Lung (tissue), 11 donors: ENCODE measurements at regions not wholly inside any gene's neighbourhood (a gene's known extent, or its start where the extent isn't known, plus 50 kb on each side); places are given as distances from the start of the nearest gene placed in this dataset.

Experiments
- ATAC-seq: fragments of 200-7000 bp; cut with Tn5 transposase; one replicate; pipeline ENCODE4 v1.9.1; 2020; ENCODE audit warnings: moderate number of reproducible peaks; ENCODE audit not compliant: insufficient read depth, low FRiP score
- DNase-seq, 3 donors: peaks; one replicate each; pipeline ENCODE4 v3.0.0-alpha.2; 2013 to 2017
- H3K27ac ChIP-seq, 2 donors: one replicate each; pipeline ENCODE4 v1.5.1; 2013; ENCODE audit warnings: mild to moderate bottlenecking in 2 of 2, moderate library complexity in 2 of 2, control low read depth in 1 of 2, inconsistent platforms in 1 of 2, low read depth in 1 of 2, low read length in 1 of 2
- H3K27me3 ChIP-seq, 3 donors: one replicate each; pipeline ENCODE4 v1.5.1; 2013; ENCODE audit warnings: low read length in 2 of 3; ENCODE audit not compliant: control insufficient read depth in 3 of 3, insufficient read depth in 3 of 3
- H3K36me3 ChIP-seq, 4 donors: one replicate each; pipeline ENCODE4 v1.5.1; 2013; ENCODE audit warnings: low read length in 4 of 4, mild to moderate bottlenecking in 1 of 4, moderate library complexity in 1 of 4; ENCODE audit not compliant: control insufficient read depth in 4 of 4, insufficient read depth in 4 of 4
- H3K4me1 ChIP-seq, 5 donors: one replicate each; pipeline ENCODE4 v1.5.1; 2013; ENCODE audit warnings: low read length in 5 of 5, mild to moderate bottlenecking in 2 of 5, moderate library complexity in 1 of 5; ENCODE audit not compliant: control insufficient read depth in 5 of 5, insufficient read depth in 5 of 5
- H3K4me3 ChIP-seq: one replicate; pipeline ENCODE4 v1.5.1; 2013; ENCODE audit warnings: mild to moderate bottlenecking, control low read depth, moderate library complexity
- H3K9ac ChIP-seq, 2 donors: one replicate each; pipeline ENCODE4 v1.5.1; 2013; ENCODE audit warnings: low read length in 2 of 2, control low read depth in 1 of 2; ENCODE audit not compliant: insufficient read depth in 1 of 2
- H3K9me3 ChIP-seq, 4 donors: one replicate each; pipeline ENCODE4 v1.5.1; 2013; ENCODE audit warnings: low read length in 3 of 4, mild to moderate bottlenecking in 1 of 4, moderate library complexity in 1 of 4; ENCODE audit not compliant: control insufficient read depth in 4 of 4, insufficient read depth in 3 of 4
- WGBS, 2 donors: extraction: QIAGEN DNeasy Blood & Tissue Kit; methylation state at CpG; one replicate each; pipeline ENCODE4 v1.1.7; 2013; 5-methylcytosine and 5-hydroxymethylcytosine counted together
- TF ChIP-seq, protein P1 (sequence below): IDR thresholded peaks from 2 replicates; pipeline ENCODE4 v1.5.1; 2012; ENCODE audit warnings: mild to moderate bottlenecking; ENCODE audit errors: control extremely low read depth, extremely low read depth
- donor health status: control.
- donor health status: control.
- donor health status: Bipolar disorder and iron deficiency.
- donor health status: healthy.
- donor health status: DM: yes; HTN: yes; CAD: no.

DNA sequence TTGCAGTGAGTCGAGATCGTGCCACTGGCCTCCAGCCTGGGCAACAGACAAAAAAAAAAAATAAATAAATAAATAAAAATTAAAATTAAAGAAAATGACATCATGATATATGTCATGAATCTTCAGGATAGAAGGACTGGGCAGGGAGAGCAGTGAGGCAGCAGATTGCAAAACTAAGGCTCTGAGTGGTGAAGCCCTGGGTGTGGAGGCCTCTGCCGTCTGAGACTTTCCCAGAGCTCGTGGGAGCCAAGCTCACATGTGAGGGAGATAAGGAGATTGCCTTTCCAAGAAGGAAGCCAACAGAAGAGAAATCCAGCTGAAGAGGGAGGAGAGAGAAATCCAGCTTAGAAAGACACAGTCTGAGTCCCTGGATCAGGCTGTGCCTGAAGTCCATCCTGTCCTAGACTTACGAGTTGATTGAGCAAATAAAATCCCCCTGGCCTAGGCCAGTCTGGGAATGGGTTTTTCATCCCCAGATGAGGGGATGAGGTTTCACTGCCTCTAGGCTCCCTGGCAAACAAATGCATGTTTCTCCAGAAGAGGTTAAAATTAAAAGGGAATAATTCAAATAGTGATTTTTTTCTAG, 142.0 kb upstream of the IGSF21 start:
- Histone ChIP-seq H3K4me1 (no peaks in the 10 kb centered on the region), H3K27me3 (no peaks in the 10 kb centered on the region), H3K9me3 (peaks cover 0 to 7% (median 0%) of the 10 kb centered on the region in 4 donors), H3K27ac (no peak overlapping the region), H3K36me3 (no peaks in the 10 kb centered on the region), H3K9ac (no peak overlapping the region), H3K4me3 (no peak overlapping the region)
- 78 to 90% methylated on average over 5 of the region's 5 CpGs for WGBS, 2 donors
- TF ChIP-seq, protein P1, sequence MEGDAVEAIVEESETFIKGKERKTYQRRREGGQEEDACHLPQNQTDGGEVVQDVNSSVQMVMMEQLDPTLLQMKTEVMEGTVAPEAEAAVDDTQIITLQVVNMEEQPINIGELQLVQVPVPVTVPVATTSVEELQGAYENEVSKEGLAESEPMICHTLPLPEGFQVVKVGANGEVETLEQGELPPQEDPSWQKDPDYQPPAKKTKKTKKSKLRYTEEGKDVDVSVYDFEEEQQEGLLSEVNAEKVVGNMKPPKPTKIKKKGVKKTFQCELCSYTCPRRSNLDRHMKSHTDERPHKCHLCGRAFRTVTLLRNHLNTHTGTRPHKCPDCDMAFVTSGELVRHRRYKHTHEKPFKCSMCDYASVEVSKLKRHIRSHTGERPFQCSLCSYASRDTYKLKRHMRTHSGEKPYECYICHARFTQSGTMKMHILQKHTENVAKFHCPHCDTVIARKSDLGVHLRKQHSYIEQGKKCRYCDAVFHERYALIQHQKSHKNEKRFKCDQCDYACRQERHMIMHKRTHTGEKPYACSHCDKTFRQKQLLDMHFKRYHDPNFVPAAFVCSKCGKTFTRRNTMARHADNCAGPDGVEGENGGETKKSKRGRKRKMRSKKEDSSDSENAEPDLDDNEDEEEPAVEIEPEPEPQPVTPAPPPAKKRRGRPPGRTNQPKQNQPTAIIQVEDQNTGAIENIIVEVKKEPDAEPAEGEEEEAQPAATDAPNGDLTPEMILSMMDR, result no peak
- ATAC-seq, result no peak
- DNase-seq, result no peak

DNA sequence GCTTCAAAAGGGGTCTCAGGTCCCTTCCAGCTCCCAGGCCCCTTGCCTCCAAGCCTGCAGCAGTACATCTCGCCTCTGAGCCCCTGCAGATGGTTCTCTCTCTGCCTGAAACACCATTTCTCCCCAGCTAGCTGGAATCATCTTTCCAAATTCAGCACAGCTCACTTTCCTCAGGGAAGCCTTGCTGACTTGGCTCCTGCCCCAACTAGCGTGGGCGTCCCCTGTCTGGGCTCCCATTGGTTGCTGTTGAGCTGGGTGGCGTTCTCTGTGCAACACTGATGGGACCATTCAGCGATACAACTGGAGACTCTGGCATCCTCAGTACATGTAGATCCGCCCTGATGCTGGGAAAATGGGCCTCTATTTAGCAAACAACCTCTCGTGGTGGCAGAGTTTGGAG, 141.3 kb upstream of the IGSF21 start:
- TF ChIP-seq, protein P1, result no peak
- no peaks in the 10 kb centered on the region for H3K27me3 ChIP-seq
- H3K4me1 ChIP-seq, result no peaks in the 10 kb centered on the region
- H3K27ac ChIP-seq, result no peak overlapping the region
- no peaks in the 10 kb centered on the region for H3K36me3 ChIP-seq
- DNase-seq (no peak), ATAC-seq (no peak)
- H3K9ac ChIP-seq, result no peak overlapping the region
- WGBS, 2 donors, result 48 to 65% methylated on average over 7 of the region's 7 CpGs
- H3K4me3 ChIP-seq, result no peak overlapping the region
- peaks cover 0 to 7% (median 0%) of the 10 kb centered on the region in 4 donors for H3K9me3 ChIP-seq

DNA sequence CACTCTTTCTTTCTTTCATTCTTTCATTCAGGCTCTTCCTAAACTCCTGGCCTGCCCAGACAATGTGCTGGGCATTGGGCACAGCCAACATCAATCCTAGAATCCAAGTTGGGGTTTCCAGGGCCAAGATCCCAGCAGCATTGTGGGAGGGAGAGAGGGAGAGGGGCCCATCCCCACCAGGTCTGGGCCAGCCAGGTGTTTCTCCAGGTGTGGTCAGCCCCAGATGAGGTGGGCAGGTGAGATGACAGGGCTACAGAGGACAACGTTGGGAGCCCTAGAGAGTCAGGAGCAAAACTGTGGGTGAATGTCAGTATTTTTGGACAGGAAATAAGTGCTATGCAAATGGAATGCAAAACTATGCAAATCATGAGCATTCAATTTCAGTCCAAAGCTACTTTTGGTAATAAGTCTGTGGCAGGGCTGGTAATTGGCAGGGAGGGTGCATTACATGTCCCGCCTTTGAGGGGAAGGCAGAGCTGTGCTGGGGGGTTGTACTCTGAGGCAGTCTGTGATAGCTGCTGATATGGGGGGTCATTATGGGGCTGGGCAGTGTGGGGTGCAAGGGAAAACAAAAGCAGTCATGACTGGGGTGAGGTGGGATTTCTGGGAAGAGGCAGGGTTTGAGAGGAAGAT, 139.9 kb upstream of the IGSF21 start:
- DNase-seq (no peak), ATAC-seq (no peak)
- WGBS, 2 donors, result 57 to 68% methylated on average over 2 of the region's 2 CpGs
- no peak overlapping the region for H3K27ac ChIP-seq
- peaks cover 0 to 2% (median 0%) of the 10 kb centered on the region in 3 donors for H3K27me3 ChIP-seq
- TF ChIP-seq, protein P1, result no peak
- H3K9ac ChIP-seq, result no peak overlapping the region
- no peaks in the 10 kb centered on the region for H3K4me1 ChIP-seq
- peaks cover 0 to 7% (median 0%) of the 10 kb centered on the region in 4 donors for H3K9me3 ChIP-seq
- no peak overlapping the region for H3K4me3 ChIP-seq
- no peaks in the 10 kb centered on the region for H3K36me3 ChIP-seq
